OCI-LY1 (cell line): ENCODE measurements at regions not wholly inside any gene's neighbourhood (a gene's known extent, or its start where the extent isn't known, plus 50 kb on each side); places are given as distances from the start of the nearest gene placed in this dataset.
A peak's percentile ranks its signal among the peaks of the same experiment; 100 is the strongest.

Source experiments
- H2AFZ ChIP-seq: fragments of 200-600 bp; sonication (generic), shearing (Covaris generic); 2 replicates; pipeline ENCODE4 v1.6.0; 2014; ENCODE audit warnings: antibody characterized with exemption, mild to moderate bottlenecking, low read length
- H3F3A ChIP-seq: fragments of 200-600 bp; sonication (generic), shearing (Covaris generic); 2 replicates; pipeline ENCODE4 v1.6.0; 2014; ENCODE audit warnings: mild to moderate bottlenecking, antibody characterized with exemption, low read length, moderate library complexity; ENCODE audit not compliant: insufficient read depth
- H3K27ac ChIP-seq: fragments of 200-600 bp; sonication (generic); 2 replicates; pipeline ENCODE4 v1.5.1; 2014; ENCODE audit warnings: low read length, mixed run types, mild to moderate bottlenecking, low read depth; ENCODE audit not compliant: poor library complexity, severe bottlenecking
- H3K27me3 ChIP-seq: fragments of 200-600 bp; sonication (generic); 2 replicates; pipeline ENCODE4 v1.6.0; 2014; ENCODE audit warnings: antibody characterized with exemption, mild to moderate bottlenecking, low read length, moderate library complexity; ENCODE audit not compliant: insufficient read depth
- H3K36me3 ChIP-seq: fragments of 200-600 bp; sonication (generic); 2 replicates; pipeline ENCODE4 v1.6.1; 2014; ENCODE audit warnings: mild to moderate bottlenecking, antibody characterized with exemption, low read length, moderate library complexity, mixed read lengths; ENCODE audit not compliant: insufficient read depth
- H3K4me1 ChIP-seq: fragments of 200-600 bp; sonication (generic); 2 replicates; pipeline ENCODE4 v1.5.1; 2014; ENCODE audit warnings: mild to moderate bottlenecking, low read length, moderate library complexity; ENCODE audit not compliant: insufficient read depth, severe bottlenecking
- H3K4me2 ChIP-seq: fragments of 200-600 bp; sonication (generic), shearing (Covaris generic); 2 replicates; pipeline ENCODE4 v1.6.1; 2014; ENCODE audit warnings: low read length
- H3K4me3 ChIP-seq: fragments of 200-600 bp; sonication (generic); 2 replicates; pipeline ENCODE4 v1.5.1; 2014; ENCODE audit warnings: low read length, low read depth, mild to moderate bottlenecking, mixed read lengths; ENCODE audit not compliant: poor library complexity, severe bottlenecking
- H3K79me2 ChIP-seq: fragments of 200-600 bp; shearing (Covaris generic); 2 replicates; pipeline ENCODE4 v1.6.1; 2016; ENCODE audit warnings: mixed run types, low read length, mixed read lengths; ENCODE audit not compliant: insufficient read depth
- H3K9ac ChIP-seq: fragments of 200-600 bp; sonication (generic), shearing (Covaris generic); 2 replicates; pipeline ENCODE4 v1.6.1; 2014; ENCODE audit warnings: mild to moderate bottlenecking, low read length, mixed read lengths
- H3K9me2 ChIP-seq: fragments of 200-600 bp; sonication (generic), shearing (Covaris generic); 2 replicates; pipeline ENCODE4 v1.6.1; 2014; ENCODE audit warnings: low read depth, mild to moderate bottlenecking, low read length, mixed read lengths
- H3K9me3 ChIP-seq: fragments of 200-600 bp; shearing (Covaris generic); 2 replicates; pipeline ENCODE4 v1.6.1; 2014; ENCODE audit warnings: low read length, mixed read lengths
- H4K20me1 ChIP-seq: fragments of 200-600 bp; sonication (generic), shearing (Covaris generic); 2 replicates; pipeline ENCODE4 v1.6.0; 2016; ENCODE audit warnings: mild to moderate bottlenecking, low read length; ENCODE audit not compliant: insufficient read depth
- CTCF ChIP-seq: fragments of 200-600 bp; sonication (generic), shearing (Covaris generic); IDR thresholded peaks from 2 replicates; pipeline ENCODE4 v1.5.1; 2017; ENCODE audit warnings: mild to moderate bottlenecking, antibody characterized with exemption, low read length, moderate library complexity, mixed read lengths
- EZH2 ChIP-seq: fragments of 200-600 bp; sonication (generic), shearing (Covaris generic); IDR thresholded peaks from 2 replicates; pipeline ENCODE4 v1.8.0; 2017; ENCODE audit warnings: borderline replicate concordance, mixed run types, mild to moderate bottlenecking, antibody characterized with exemption, low read length, moderate library complexity, mixed read lengths

- no peak overlapping the region for H3K4me3 ChIP-seq
- H3K4me1 ChIP-seq: peaks cover 7% of the 10 kb centered on the region
- no peak overlapping the region for H2AFZ ChIP-seq
- no peak overlapping the region for H3K27ac ChIP-seq
- H4K20me1 ChIP-seq: no peaks in the 10 kb centered on the region
- no peaks in the 10 kb centered on the region for H3K9me2 ChIP-seq
- TF ChIP-seq EZH2: no peak
- TF ChIP-seq CTCF: no peak
- no peaks in the 10 kb centered on the region for H3F3A ChIP-seq
- no peak overlapping the region for H3K4me2 ChIP-seq
- no peaks in the 10 kb centered on the region for H3K27me3 ChIP-seq
- no peaks in the 10 kb centered on the region for H3K9me3 ChIP-seq
- no peak overlapping the region for H3K9ac ChIP-seq
- H3K79me2 ChIP-seq: no peaks in the 10 kb centered on the region
- no peaks in the 10 kb centered on the region for H3K36me3 ChIP-seq
Observed at GRCh38 chr12:92299744-92300143, 154.1 kb upstream of the BTG1 start.

- Histone ChIP-seq H3K9me3 (no peaks in the 10 kb centered on the region), H3K9ac (no peak overlapping the region), H3K9me2 (no peaks in the 10 kb centered on the region), H4K20me1 (no peaks in the 10 kb centered on the region), H3F3A (no peaks in the 10 kb centered on the region), H3K79me2 (no peaks in the 10 kb centered on the region), H3K27me3 (no peaks in the 10 kb centered on the region), H2AFZ (no peak overlapping the region), H3K4me2 (no peak overlapping the region), H3K4me3 (no peak overlapping the region), H3K27ac (no peak overlapping the region), H3K4me1 (peaks cover 7% of the 10 kb centered on the region), H3K36me3 (no peaks in the 10 kb centered on the region)
- no peak for TF ChIP-seq CTCF
- TF ChIP-seq EZH2: no peak
Observed at GRCh38 chr12:92299344-92299743, 153.7 kb upstream of the BTG1 start.

GRCh38 chr12:92297932-92298696 is 152.5 kb upstream of the BTG1 start:
- Histone ChIP-seq H3K4me2 (no peak overlapping the region), H2AFZ (peak overlapping the region; percentile 78; the same call in 1 of the 2 replicates)

More at GRCh38 chr12:92297932-92298696, 152.5 kb upstream of the BTG1 start:
- Histone ChIP-seq H3K9me2 (no peaks in the 10 kb centered on the region), H3K27ac (no peak overlapping the region), H4K20me1 (no peaks in the 10 kb centered on the region), H3K4me3 (no peak overlapping the region), H3K36me3 (no peaks in the 10 kb centered on the region), H3F3A (no peaks in the 10 kb centered on the region), H3K9ac (no peak overlapping the region), H3K4me1 (peaks cover 7% of the 10 kb centered on the region), H3K9me3 (no peaks in the 10 kb centered on the region), H3K79me2 (no peaks in the 10 kb centered on the region), H3K27me3 (no peaks in the 10 kb centered on the region)
- TF ChIP-seq CTCF: no peak
- TF ChIP-seq EZH2: no peak
